Psoas muscle (tissue), 7 donors: ENCODE measurements at regions not wholly inside any gene's neighbourhood (a gene's known extent, or its start where the extent isn't known, plus 50 kb on each side); places are given as distances from the start of the nearest gene placed in this dataset.

ENCODE experiments used
- ATAC-seq, 4 donors: fragments of 200-7000 bp; cut with Tn5 transposase; one replicate each; pipeline ENCODE4 v1.9.1; 2020; ENCODE audit warnings: moderate library complexity in 3 of 4, mild to moderate bottlenecking in 2 of 4
- DNase-seq, 2 donors: peaks; one replicate each; pipeline ENCODE4 v3.0.0-alpha.2; 2020
- H3K27ac ChIP-seq: fragments of 200-600 bp; one replicate; pipeline ENCODE4 v1.8.0; 2022
- H3K27me3 ChIP-seq, 3 donors: fragments of 200-600 bp in 1 of 3; one replicate each; pipeline versions ENCODE4 v1.6.1 to v1.8.0; 2013 to 2022; ENCODE audit warnings: low read length in 2 of 3, mild to moderate bottlenecking in 2 of 3, moderate library complexity in 1 of 3; ENCODE audit not compliant: insufficient read depth in 3 of 3
- H3K36me3 ChIP-seq, 2 donors: fragments of 200-600 bp in 1 of 2; one replicate each; pipeline versions ENCODE4 v1.6.1 to v1.8.0; 2013 to 2022; ENCODE audit warnings: low read depth in 1 of 2, mild to moderate bottlenecking in 1 of 2, moderate library complexity in 1 of 2; ENCODE audit not compliant: insufficient read depth in 1 of 2
- H3K4me1 ChIP-seq: fragments of 200-600 bp; one replicate; pipeline ENCODE4 v1.8.0; 2022
- H3K4me3 ChIP-seq: fragments of 200-600 bp; one replicate; pipeline ENCODE4 v1.8.0; 2022; ENCODE audit warnings: mild to moderate bottlenecking
- H3K9me3 ChIP-seq: fragments of 200-600 bp; one replicate; pipeline ENCODE4 v1.8.0; 2022
- WGBS, 3 donors: extraction: QIAGEN DNeasy Blood & Tissue Kit; methylation state at CpG; one replicate each; pipeline versions ENCODE4 v1.1.6 to v1.1.7; 2013; 5-methylcytosine and 5-hydroxymethylcytosine counted together
- intact Hi-C, 2 donors: fragments of 100-400 bp; cut with DNase I; formaldehyde crosslinking; loops; one replicate each; pipeline versions ENCODE4 v1.11.0 to v1.14.2; 2022
- TF ChIP-seq, protein P1 (sequence below): fragments of 200-600 bp; IDR thresholded peaks from one replicate; pipeline ENCODE4 v1.8.0; 2022; ENCODE audit warnings: antibody characterized with exemption
- donor health status: healthy with polysubstance abuse.
- donor health status: DM: no; HTN: no; CAD: no; lungs with moderate emphysema.
- donor health status: Bipolar disorder and iron deficiency.
- donor health status: healthy.
- donor health status: DM: yes; HTN: yes; CAD: no.
- donor health status: DM: no; HTN: no; CAD: no.
- donor health status: DM: yes; HTN: yes; CAD: no.

DNA sequence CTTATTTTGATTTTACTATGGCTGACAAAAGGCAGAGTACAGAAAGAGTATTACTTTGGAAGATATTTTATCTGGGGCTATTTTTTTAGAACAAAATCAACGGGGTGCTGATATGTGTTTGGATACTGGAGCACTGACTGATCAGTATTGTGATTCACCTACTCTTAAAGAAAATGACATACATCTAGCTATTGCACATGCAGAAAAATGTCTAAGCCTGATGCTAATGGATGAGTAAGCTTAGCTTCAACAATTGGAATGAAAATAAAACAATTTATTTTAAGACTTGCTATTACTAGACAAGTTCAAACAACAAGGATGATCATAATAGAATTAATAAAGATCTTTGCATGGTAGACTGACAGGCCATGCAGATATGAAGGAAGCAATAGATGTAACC, 262.0 kb downstream of the PPP1R2C start:
- DNase-seq (no peak), ATAC-seq (no peak)
- WGBS, 3 donors: 81 to 88% (median 83%) methylated on average over 1 of the region's 1 CpG
- Histone ChIP-seq H3K27me3 (no peaks in the 10 kb centered on the region), H3K36me3 (no peaks in the 10 kb centered on the region), H3K4me3 (no peak overlapping the region), H3K4me1 (no peaks in the 10 kb centered on the region), H3K9me3 (peaks cover 6% of the 10 kb centered on the region), H3K27ac (no peak overlapping the region)
- TF ChIP-seq, protein P1, sequence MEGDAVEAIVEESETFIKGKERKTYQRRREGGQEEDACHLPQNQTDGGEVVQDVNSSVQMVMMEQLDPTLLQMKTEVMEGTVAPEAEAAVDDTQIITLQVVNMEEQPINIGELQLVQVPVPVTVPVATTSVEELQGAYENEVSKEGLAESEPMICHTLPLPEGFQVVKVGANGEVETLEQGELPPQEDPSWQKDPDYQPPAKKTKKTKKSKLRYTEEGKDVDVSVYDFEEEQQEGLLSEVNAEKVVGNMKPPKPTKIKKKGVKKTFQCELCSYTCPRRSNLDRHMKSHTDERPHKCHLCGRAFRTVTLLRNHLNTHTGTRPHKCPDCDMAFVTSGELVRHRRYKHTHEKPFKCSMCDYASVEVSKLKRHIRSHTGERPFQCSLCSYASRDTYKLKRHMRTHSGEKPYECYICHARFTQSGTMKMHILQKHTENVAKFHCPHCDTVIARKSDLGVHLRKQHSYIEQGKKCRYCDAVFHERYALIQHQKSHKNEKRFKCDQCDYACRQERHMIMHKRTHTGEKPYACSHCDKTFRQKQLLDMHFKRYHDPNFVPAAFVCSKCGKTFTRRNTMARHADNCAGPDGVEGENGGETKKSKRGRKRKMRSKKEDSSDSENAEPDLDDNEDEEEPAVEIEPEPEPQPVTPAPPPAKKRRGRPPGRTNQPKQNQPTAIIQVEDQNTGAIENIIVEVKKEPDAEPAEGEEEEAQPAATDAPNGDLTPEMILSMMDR: no peak
- intact Hi-C loops: no loop called here

DNA sequence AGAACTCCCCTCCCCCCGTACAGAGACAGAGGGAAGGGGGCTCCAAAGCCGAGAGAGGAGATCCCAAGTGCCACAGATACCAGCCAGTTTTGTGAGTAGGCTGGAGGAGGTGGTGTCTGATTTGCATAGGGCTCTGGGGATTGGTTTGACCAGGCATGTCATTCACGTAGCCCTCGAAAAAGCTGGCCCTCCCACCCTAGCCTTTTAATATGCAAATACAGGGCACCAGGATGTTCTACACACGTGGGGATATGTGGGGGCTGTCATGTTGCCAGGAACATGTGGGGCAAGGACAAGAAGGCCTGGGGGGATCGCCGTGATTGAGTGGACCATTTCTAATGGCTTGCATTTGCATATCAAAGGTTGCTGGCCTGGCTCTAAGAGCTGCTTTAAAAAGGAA, 272.9 kb downstream of the PPP1R2C start:
- 43 to 73% (median 65%) methylated on average over 7 of the region's 7 CpGs for WGBS, 3 donors
- Histone ChIP-seq H3K27ac (no peak overlapping the region), H3K36me3 (no peaks in the 10 kb centered on the region), H3K9me3 (no peaks in the 10 kb centered on the region), H3K27me3 (peaks cover 0 to 9% (median 0%) of the 10 kb centered on the region in 3 donors), H3K4me1 (no peaks in the 10 kb centered on the region), H3K4me3 (no peak overlapping the region)
- intact Hi-C loops: no loop called here
- ATAC-seq: no peak
- DNase-seq: no peak
- TF ChIP-seq, protein P1: no peak

DNA sequence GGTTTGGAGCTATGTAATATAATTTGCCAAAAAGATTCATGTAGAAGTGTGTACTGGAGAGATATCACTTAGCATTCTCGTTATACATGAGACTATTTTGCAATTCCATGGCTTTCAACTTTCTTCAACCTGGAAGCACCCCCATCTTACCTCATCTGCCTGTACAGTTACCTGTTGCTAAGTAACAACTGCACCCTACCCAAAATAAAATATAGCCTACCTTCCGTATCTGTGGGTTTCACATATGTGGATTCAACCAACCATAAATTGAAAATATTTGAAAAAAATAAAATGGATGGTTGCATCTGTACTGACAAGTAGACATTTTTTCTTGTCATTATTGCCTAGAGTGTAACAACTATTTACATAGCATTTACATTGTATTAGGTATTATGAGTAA, 278.3 kb downstream of the PPP1R2C start:
- no peaks in the 10 kb centered on the region for H3K36me3 ChIP-seq
- 65 to 92% (median 90%) methylated on average over 2 of the region's 2 CpGs for WGBS, 3 donors
- no peak overlapping the region for H3K4me3 ChIP-seq
- intact Hi-C loops: no loop called here
- H3K27me3 ChIP-seq: peaks cover 0 to 32% (median 0%) of the 10 kb centered on the region in 3 donors
- no peak overlapping the region for H3K27ac ChIP-seq
- TF ChIP-seq, protein P1: no peak
- DNase-seq (no peak), ATAC-seq (no peak)
- H3K4me1 ChIP-seq: no peaks in the 10 kb centered on the region
- H3K9me3 ChIP-seq: no peaks in the 10 kb centered on the region

DNA sequence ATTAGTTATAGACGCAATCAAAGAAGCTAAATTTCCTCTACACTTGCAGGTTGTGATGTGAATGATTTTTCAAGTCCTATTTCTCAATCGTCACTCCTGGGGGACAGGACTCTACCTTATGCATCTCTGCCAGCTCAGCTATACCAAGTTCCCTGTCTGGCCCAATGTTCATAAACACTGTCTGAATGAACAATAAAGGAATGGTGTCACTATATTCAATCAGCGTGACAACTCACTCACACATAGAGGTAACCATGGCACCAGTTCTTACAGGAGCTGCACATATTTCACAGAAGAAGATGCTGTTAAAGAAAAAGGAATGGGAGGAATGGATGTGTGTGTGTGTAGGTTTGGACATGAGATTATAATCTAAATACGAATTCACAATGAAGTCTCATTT, 280.6 kb downstream of the PPP1R2C start:
- DNase-seq (no peak), ATAC-seq (no peak)
- TF ChIP-seq, protein P1: no peak
- H3K4me1 ChIP-seq: no peaks in the 10 kb centered on the region
- 73 to 86% (median 77%) methylated on average over 4 of the region's 4 CpGs for WGBS, 3 donors
- peaks cover 0 to 32% (median 0%) of the 10 kb centered on the region in 3 donors for H3K27me3 ChIP-seq
- intact Hi-C loops: no loop called here
- H3K27ac ChIP-seq: no peak overlapping the region
- no peaks in the 10 kb centered on the region for H3K9me3 ChIP-seq
- no peaks in the 10 kb centered on the region for H3K36me3 ChIP-seq
- no peak overlapping the region for H3K4me3 ChIP-seq

DNA sequence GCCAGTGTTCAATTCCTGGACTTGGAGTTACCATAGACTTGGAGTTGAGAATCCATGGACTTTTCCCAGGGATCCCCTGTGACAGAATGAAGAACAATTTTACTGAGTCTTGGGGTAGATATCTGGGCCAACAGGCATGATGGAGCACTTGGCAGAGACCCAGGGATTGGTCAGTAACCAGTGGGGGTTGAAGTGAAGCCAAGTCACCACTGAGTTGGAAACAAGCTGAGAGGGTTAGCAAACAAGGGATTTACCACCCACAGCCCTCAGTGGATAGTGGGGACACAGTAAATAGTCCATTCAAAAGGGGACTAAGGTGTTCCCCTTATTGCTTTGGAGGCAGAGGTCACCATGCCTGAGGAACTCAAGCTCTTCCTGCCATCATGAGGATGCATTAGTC, 281.7 kb downstream of the PPP1R2C start:
- no peak for DNase-seq

More for the DNA sequence above, 281.7 kb downstream of the PPP1R2C start:
- H3K9me3 ChIP-seq: no peaks in the 10 kb centered on the region
- ATAC-seq: no peak
- H3K36me3 ChIP-seq: no peaks in the 10 kb centered on the region
- intact Hi-C loops: no loop called here
- TF ChIP-seq, protein P1: no peak
- H3K4me3 ChIP-seq: no peak overlapping the region
- H3K27me3 ChIP-seq: peaks cover 0 to 27% (median 0%) of the 10 kb centered on the region in 3 donors
- no peak overlapping the region for H3K27ac ChIP-seq
- H3K4me1 ChIP-seq: no peaks in the 10 kb centered on the region
